DND-41 (cell line): ENCODE measurements at regions not wholly inside any gene's neighbourhood (a gene's known extent, or its start where the extent isn't known, plus 50 kb on each side); places are given as distances from the start of the nearest gene placed in this dataset.

Experiments used
- ATAC-seq: fragments of 200-7000 bp; cut with Tn5 transposase; 3 replicates; pipeline ENCODE4 v1.9.1; 2021; ENCODE audit warnings: low read depth; ENCODE audit not compliant: insufficient read depth
- DNase-seq: peaks from one replicate; pipeline ENCODE4 v3.0.0-alpha.2; 2020
- H2AFZ ChIP-seq: 2 replicates; pipeline ENCODE4 v1.6.0; 2012; ENCODE audit warnings: low read depth, low read length
- H3K27ac ChIP-seq: 2 replicates; pipeline ENCODE4 v1.5.1; 2012; ENCODE audit warnings: low read length, inconsistent platforms
- H3K27me3 ChIP-seq: fragments of 200-600 bp; sonication (generic); 2 replicates; pipeline ENCODE4 v1.6.0; 2012; ENCODE audit warnings: low read length, mild to moderate bottlenecking, inconsistent platforms; ENCODE audit not compliant: insufficient read depth, poor library complexity
- H3K36me3 ChIP-seq: 2 replicates; pipeline ENCODE4 v1.5.1; 2012; ENCODE audit warnings: low read length, inconsistent platforms; ENCODE audit not compliant: insufficient read depth
- H3K4me1 ChIP-seq: 2 replicates; pipeline ENCODE4 v1.5.1; 2012; ENCODE audit warnings: mild to moderate bottlenecking, low read length; ENCODE audit not compliant: insufficient read depth
- H3K4me2 ChIP-seq: 2 replicates; pipeline ENCODE4 v1.6.0; 2012; ENCODE audit warnings: mild to moderate bottlenecking, moderate library complexity, low read length, inconsistent platforms; ENCODE audit not compliant: insufficient read depth
- H3K4me3 ChIP-seq, 2 experiments: fragments of 200-600 bp in 1 of 2; shearing (Covaris generic) in 1 of 2; 2 replicates each; pipeline ENCODE4 v1.5.1; 2012 to 2016; ENCODE audit warnings: inconsistent platforms in 2 of 2, low read length in 2 of 2, mild to moderate bottlenecking in 2 of 2, low read depth in 1 of 2, moderate library complexity in 1 of 2
- H3K79me2 ChIP-seq: 2 replicates; pipeline ENCODE4 v1.6.0; 2012; ENCODE audit warnings: low read length, inconsistent platforms; ENCODE audit not compliant: insufficient read depth
- H3K9ac ChIP-seq: 2 replicates; pipeline ENCODE4 v1.6.0; 2012; ENCODE audit warnings: low read depth, mild to moderate bottlenecking, inconsistent platforms, low read length, moderate library complexity
- H3K9me3 ChIP-seq: 2 replicates; pipeline ENCODE4 v1.5.1; 2012; ENCODE audit warnings: low read length, moderate library complexity, mild to moderate bottlenecking, inconsistent platforms; ENCODE audit not compliant: insufficient read depth, severe bottlenecking
- H4K20me1 ChIP-seq: 2 replicates; pipeline ENCODE4 v1.6.0; 2012; ENCODE audit warnings: low read length; ENCODE audit not compliant: insufficient read depth
- CTCF ChIP-seq: IDR thresholded peaks from 2 replicates; pipeline ENCODE4 v1.5.1; 2012; ENCODE audit warnings: borderline replicate concordance, low read length, moderate library complexity, mild to moderate bottlenecking; ENCODE audit not compliant: poor library complexity, severe bottlenecking; ENCODE audit errors: extremely low read depth
- EZH2 ChIP-seq: IDR thresholded peaks from 3 replicates; pipeline ENCODE4 v1.6.1; 2012; ENCODE audit warnings: borderline replicate concordance, low read depth, mild to moderate bottlenecking, moderate library complexity, low read length, inconsistent platforms; ENCODE audit not compliant: severe bottlenecking

- Histone ChIP-seq H3K27ac (no peak overlapping the region), H3K4me2 (no peak overlapping the region), H3K9ac (no peak overlapping the region), H3K9me3 (no peaks in the 10 kb centered on the region), H4K20me1 (no peaks in the 10 kb centered on the region), H3K27me3 (no peaks in the 10 kb centered on the region), H3K4me1 (no peaks in the 10 kb centered on the region), H3K79me2 (no peaks in the 10 kb centered on the region), H2AFZ (no peak overlapping the region), H3K36me3 (no peaks in the 10 kb centered on the region), H3K4me3 (no peak overlapping the region)
- DNase-seq (no peak), ATAC-seq (no peak)
- TF ChIP-seq CTCF (no peak), EZH2 (no peak)
Measured at GRCh38 chr10:56547163-56547562, 186.1 kb upstream of the ZWINT start.

- Histone ChIP-seq H3K27ac (no peak overlapping the region), H3K9ac (no peak overlapping the region), H3K4me2 (no peak overlapping the region), H3K27me3 (no peaks in the 10 kb centered on the region), H2AFZ (no peak overlapping the region), H3K4me1 (no peaks in the 10 kb centered on the region), H3K9me3 (no peaks in the 10 kb centered on the region), H3K36me3 (no peaks in the 10 kb centered on the region), H3K4me3 (no peak overlapping the region), H4K20me1 (no peaks in the 10 kb centered on the region), H3K79me2 (no peaks in the 10 kb centered on the region)
- ATAC-seq (no peak), DNase-seq (no peak)
- TF ChIP-seq EZH2 (no peak), CTCF (no peak)
Measured at GRCh38 chr10:56537984-56538383, 176.9 kb upstream of the ZWINT start.

- Histone ChIP-seq H3K9me3 (no peaks in the 10 kb centered on the region), H4K20me1 (no peaks in the 10 kb centered on the region), H2AFZ (no peak overlapping the region), H3K4me3 (no peak overlapping the region), H3K4me2 (no peak overlapping the region), H3K79me2 (no peaks in the 10 kb centered on the region), H3K27ac (no peak overlapping the region), H3K27me3 (no peaks in the 10 kb centered on the region), H3K9ac (no peak overlapping the region), H3K36me3 (no peaks in the 10 kb centered on the region), H3K4me1 (no peaks in the 10 kb centered on the region)
- no peak for DNase-seq
- no peak for ATAC-seq
- TF ChIP-seq CTCF, result no peak
- no peak for TF ChIP-seq EZH2
Measured at GRCh38 chr10:56522166-56522565, 161.1 kb upstream of the ZWINT start.

GRCh38 chr10:56508562-56508961 is 147.5 kb upstream of the ZWINT start:
- TF ChIP-seq CTCF (no peak), EZH2 (no peak)
- Histone ChIP-seq H3K9ac (no peak overlapping the region), H3K36me3 (no peaks in the 10 kb centered on the region), H3K4me1 (no peaks in the 10 kb centered on the region), H4K20me1 (no peaks in the 10 kb centered on the region), H3K27me3 (no peaks in the 10 kb centered on the region), H3K79me2 (no peaks in the 10 kb centered on the region), H3K4me2 (no peak overlapping the region), H2AFZ (no peak overlapping the region), H3K9me3 (no peaks in the 10 kb centered on the region), H3K27ac (no peak overlapping the region), H3K4me3 (no peak overlapping the region)
- ATAC-seq (no peak), DNase-seq (no peak)
